OCI-LY1 (cell line): ENCODE measurements at regions not wholly inside any gene's neighbourhood (a gene's known extent, or its start where the extent isn't known, plus 50 kb on each side); places are given as distances from the start of the nearest gene placed in this dataset.

Source experiments
- EZH2 ChIP-seq: fragments of 200-600 bp; sonication (generic), shearing (Covaris generic); IDR thresholded peaks from 2 replicates; pipeline ENCODE4 v1.8.0; 2017; ENCODE audit warnings: borderline replicate concordance, mixed run types, mild to moderate bottlenecking, antibody characterized with exemption, low read length, moderate library complexity, mixed read lengths
- TF ChIP-seq, protein P1 (sequence below): fragments of 200-600 bp; sonication (generic), shearing (Covaris generic); IDR thresholded peaks from 2 replicates; pipeline ENCODE4 v1.5.1; 2017; ENCODE audit warnings: mild to moderate bottlenecking, antibody characterized with exemption, low read length, moderate library complexity, mixed read lengths

GRCh38 chr3:35383719-35384555, 255.4 kb upstream of the ARPP21 start:
- TF ChIP-seq, protein P1, sequence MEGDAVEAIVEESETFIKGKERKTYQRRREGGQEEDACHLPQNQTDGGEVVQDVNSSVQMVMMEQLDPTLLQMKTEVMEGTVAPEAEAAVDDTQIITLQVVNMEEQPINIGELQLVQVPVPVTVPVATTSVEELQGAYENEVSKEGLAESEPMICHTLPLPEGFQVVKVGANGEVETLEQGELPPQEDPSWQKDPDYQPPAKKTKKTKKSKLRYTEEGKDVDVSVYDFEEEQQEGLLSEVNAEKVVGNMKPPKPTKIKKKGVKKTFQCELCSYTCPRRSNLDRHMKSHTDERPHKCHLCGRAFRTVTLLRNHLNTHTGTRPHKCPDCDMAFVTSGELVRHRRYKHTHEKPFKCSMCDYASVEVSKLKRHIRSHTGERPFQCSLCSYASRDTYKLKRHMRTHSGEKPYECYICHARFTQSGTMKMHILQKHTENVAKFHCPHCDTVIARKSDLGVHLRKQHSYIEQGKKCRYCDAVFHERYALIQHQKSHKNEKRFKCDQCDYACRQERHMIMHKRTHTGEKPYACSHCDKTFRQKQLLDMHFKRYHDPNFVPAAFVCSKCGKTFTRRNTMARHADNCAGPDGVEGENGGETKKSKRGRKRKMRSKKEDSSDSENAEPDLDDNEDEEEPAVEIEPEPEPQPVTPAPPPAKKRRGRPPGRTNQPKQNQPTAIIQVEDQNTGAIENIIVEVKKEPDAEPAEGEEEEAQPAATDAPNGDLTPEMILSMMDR, result no peak
- TF ChIP-seq EZH2, result no peak
